K562 (cell line): ENCODE measurements at regions not wholly inside any gene's neighbourhood (a gene's known extent, or its start where the extent isn't known, plus 50 kb on each side); places are given as distances from the start of the nearest gene placed in this dataset.
A peak's percentile ranks its signal among the peaks of the same experiment; 100 is the strongest.

Experiments
- ATAC-seq: fragments of 200-7000 bp; cut with Tn5 transposase; 3 replicates; pipeline ENCODE4 v1.9.1; 2020; ENCODE audit warnings: moderate library complexity
- BruUV-seq: library from RNA; stranded (reverse); fragments of 400-500 nt; replicated peaks from 2 replicates; lab custom pipeline; 2021; lab: Mats Ljungman, UMichigan
- CTCF ChIA-PET: fragments of 300-600 bp; formaldehyde crosslinking; extraction: SDS; loops from one replicate; lab custom pipeline; 2021; ENCODE audit warnings: low intra/inter-chr PET ratio; lab: Yijun Ruan, JAX
- POLR2A ChIA-PET: fragments of 300-600, 350-650 bp; sonication (Branson Sonifier 250); formaldehyde crosslinking; extraction: SDS; loops from one replicate; lab custom pipeline; 2021; ENCODE audit warnings: antibody characterized with exemption, inconsistent platforms; lab: Yijun Ruan, JAX
- DNase-seq, 4 experiments: peaks; one replicate each; pipeline versions ENCODE4 v3.0.0 to v3.0.0-alpha.2; 2011 to 2018; ENCODE audit warnings: low spot score in 3 of 4, mixed read lengths in 3 of 4; ENCODE audit errors: extremely low read depth in 1 of 4
- FAIRE-seq: peaks from 2 replicates; lab custom pipeline; 2011; peaks lifted over from hg19 to GRCh38; lab: Jason Lieb, UNC
- H2AFZ ChIP-seq: 2 replicates; pipeline ENCODE4 v1.6.0; 2011; ENCODE audit warnings: low read depth, low read length, control low read depth, inconsistent platforms
- H3K27ac ChIP-seq: fragments of 200-600 bp; 3 replicates; pipeline ENCODE4 v1.8.0; 2011; ENCODE audit warnings: low read depth, mild to moderate bottlenecking, control low read depth, inconsistent platforms, low read length, moderate library complexity, mixed read lengths; ENCODE audit errors: extremely low read depth
- H3K27me3 ChIP-seq, 2 experiments: fragments of 300-600 bp in 1 of 2; 2 replicates in 1 of 2; 3 replicates in 1 of 2; pipeline versions ENCODE4 v1.6.0 to v1.8.0; 2011; ENCODE audit warnings: inconsistent platforms in 2 of 2, low read length in 2 of 2, mild to moderate bottlenecking in 1 of 2, mixed read lengths in 1 of 2, moderate library complexity in 1 of 2; ENCODE audit not compliant: control insufficient read depth in 2 of 2, insufficient read depth in 2 of 2
- H3K36me3 ChIP-seq: fragments of 300-600 bp; 3 replicates; pipeline ENCODE4 v1.8.0; 2011; ENCODE audit warnings: mild to moderate bottlenecking, low read length, inconsistent platforms; ENCODE audit not compliant: control insufficient read depth, insufficient read depth
- H3K4me1 ChIP-seq, 2 experiments: fragments of 200-600 bp in 1 of 2; replicated peaks in 1 of 2; 2 replicates in 1 of 2; 3 replicates in 1 of 2; pipeline versions ENCODE4 v1.5.1 to v1.8.0; 2011; ENCODE audit warnings: inconsistent platforms in 2 of 2, low read length in 2 of 2, mild to moderate bottlenecking in 1 of 2, mixed read lengths in 1 of 2, moderate library complexity in 1 of 2; ENCODE audit not compliant: control insufficient read depth in 2 of 2, insufficient read depth in 2 of 2
- H3K4me2 ChIP-seq: 2 replicates; pipeline ENCODE4 v1.6.1; 2011; ENCODE audit warnings: low read length, control low read depth, inconsistent platforms, mixed read lengths; ENCODE audit not compliant: insufficient read depth
- H3K4me3 ChIP-seq: fragments of 200-600 bp; sonication (generic), shearing (Covaris generic); 2 replicates; pipeline ENCODE4 v1.5.1; 2016; ENCODE audit warnings: control low read depth, inconsistent platforms
- H3K79me2 ChIP-seq: fragments of 200-600 bp; 3 replicates; pipeline ENCODE4 v1.8.0; 2011; ENCODE audit warnings: low read length, inconsistent platforms; ENCODE audit not compliant: control insufficient read depth, insufficient read depth
- H3K9ac ChIP-seq, 2 experiments: 2 replicates each; pipeline versions ENCODE4 v1.6.0 to v1.6.1; 2011; ENCODE audit warnings: low read depth in 2 of 2, low read length in 2 of 2, control low read depth in 1 of 2, inconsistent platforms in 1 of 2, mild to moderate bottlenecking in 1 of 2, mixed read lengths in 1 of 2; ENCODE audit not compliant: insufficient read depth in 1 of 2
- H3K9me1 ChIP-seq: one replicate; pipeline ENCODE4 v1.6.0; 2011; ENCODE audit warnings: inconsistent platforms, mild to moderate bottlenecking, low read length, moderate library complexity; ENCODE audit not compliant: control insufficient read depth, insufficient read depth
- H3K9me3 ChIP-seq: replicated peaks from 2 replicates; pipeline ENCODE4 v1.5.1; 2011; ENCODE audit warnings: low read depth, low read length, inconsistent platforms; ENCODE audit not compliant: control insufficient read depth, insufficient read depth
- H4K20me1 ChIP-seq: replicated peaks from 2 replicates; pipeline ENCODE4 v1.6.1; 2011; ENCODE audit warnings: low read length, inconsistent platforms, mixed read lengths; ENCODE audit not compliant: control insufficient read depth, insufficient read depth
- C11orf30 ChIP-seq: fragments of 450-650 bp; IDR thresholded peaks from 2 replicates; pipeline ENCODE4 v1.6.1; 2016; ENCODE audit warnings: low read depth, mild to moderate bottlenecking
- CSDE1 ChIP-seq, 2 experiments: fragments of 450-650 bp; IDR thresholded peaks; 2 replicates each; pipeline ENCODE4 v1.6.1; 2016; ENCODE audit warnings: mild to moderate bottlenecking in 1 of 2
- E2F8 ChIP-seq: fragments of 450-650 bp; IDR thresholded peaks from 2 replicates; pipeline ENCODE4 v1.7.1; 2018; ENCODE audit warnings: mild to moderate bottlenecking, low read depth; ENCODE audit not compliant: partially characterized antibody
- FUS ChIP-seq: fragments of 200-400 bp; formaldehyde crosslinking; optimal IDR thresholded peaks from 2 replicates; pipeline ENCODE3; 2017; ENCODE audit warnings: low read depth, low read length
- RBM15 ChIP-seq: fragments of 200-400 bp; formaldehyde crosslinking; IDR thresholded peaks from 2 replicates; pipeline ENCODE4 v1.6.1; 2018; ENCODE audit warnings: mild to moderate bottlenecking, low read length, moderate library complexity; ENCODE audit not compliant: insufficient read depth
- TAF9B ChIP-seq: fragments of 450-650 bp; IDR thresholded peaks from 2 replicates; pipeline ENCODE4 v1.6.1; 2018; ENCODE audit warnings: mild to moderate bottlenecking; ENCODE audit not compliant: partially characterized antibody
- ZC3H4 ChIP-seq: sonication (generic); formaldehyde crosslinking; IDR thresholded peaks from 2 replicates; pipeline ENCODE4 v1.9.0; 2021; ENCODE audit warnings: missing genetic modification reagents, borderline replicate concordance
- ZNF134 ChIP-seq: fragments of 250-450 bp; sonication (Bioruptor Pico); conservative IDR thresholded peaks from 2 replicates; pipeline ENCODE4 v1.4.0; 2020
- ZNF407 ChIP-seq: fragments of 450-650 bp; IDR thresholded peaks from 2 replicates; pipeline ENCODE4 v1.6.1; 2016; ENCODE audit warnings: low read depth
- ZNF778 ChIP-seq: fragments of 450-650 bp; formaldehyde crosslinking; IDR thresholded peaks from 2 replicates; pipeline ENCODE4 v1.4.0; 2020; ENCODE audit warnings: mild to moderate bottlenecking, moderate library complexity
- WGBS: fragments of 100-300 bp; shearing (Covaris generic); methylation state at CpG from one replicate; pipeline ENCODE4 v1.1.6; 2016; ENCODE audit warnings: low coverage, mixed read lengths; ENCODE audit not compliant: insufficient coverage; ENCODE audit errors: missing lambda C conversion rate; 5-methylcytosine and 5-hydroxymethylcytosine counted together
- in situ Hi-C: fragments of 300-500 bp; cut with MboI; formaldehyde crosslinking; loops from 4 replicates; pipeline ENCODE4 v1.15.0; 2018; ENCODE audit warnings: inconsistent platforms, mixed read lengths
- intact Hi-C: fragments of 100-400 bp; cut with micrococcal nuclease; formaldehyde crosslinking; loops from 2 replicates; pipeline ENCODE4 v1.14.2; 2022
- TF ChIP-seq, protein P1 (sequence below): fragments of 250-450 bp; sonication (Bioruptor Pico); IDR thresholded peaks from 2 replicates; pipeline ENCODE4 v1.5.0; 2021

DNA sequence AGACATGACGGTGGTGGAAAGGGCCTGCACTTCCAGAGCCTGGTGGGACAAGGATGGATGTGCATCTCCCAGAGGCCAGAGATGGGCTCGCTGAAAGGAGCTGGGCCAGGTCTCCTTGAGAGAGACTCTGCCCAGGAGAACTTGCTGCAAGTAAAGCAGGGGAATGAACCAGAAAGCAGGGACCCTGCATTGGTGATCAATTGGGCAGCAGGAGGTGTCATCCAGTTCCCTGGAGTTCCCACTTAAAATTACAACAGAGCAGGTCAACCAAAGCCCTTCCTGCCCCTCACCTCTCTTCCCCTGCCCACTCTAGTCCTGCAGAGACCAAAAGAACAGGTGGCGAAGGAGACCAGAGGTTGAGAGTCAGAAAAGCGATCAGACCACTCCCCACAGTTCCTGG is 69.7 kb upstream of the CAB39 start:
- H3K27me3 ChIP-seq = no peaks in the 10 kb centered on the region
- intact Hi-C loops (no loop called here), in situ Hi-C loops (no loop called here)
- H3K79me2 ChIP-seq = no peaks in the 10 kb centered on the region
- H3K9ac ChIP-seq = no peak overlapping the region
- no TSS peak for BruUV-seq
- H2AFZ ChIP-seq = peak overlapping the region; percentile 93
- CTCF ChIA-PET = no interaction called here
- no peak overlapping the region for H3K4me3 ChIP-seq
- no peak overlapping the region for H3K4me2 ChIP-seq
- 65% methylated on average over 3 of the region's 4 CpGs for WGBS
- H3K27ac ChIP-seq = no peak overlapping the region
- POLR2A ChIA-PET = no interaction called here
- H3K4me1 ChIP-seq = peaks cover 0 to 6% of the 10 kb centered on the region in 2 experiments; a peak in 2 of 5 replicates
- no peaks in the 10 kb centered on the region for H3K9me3 ChIP-seq
- H3K36me3 ChIP-seq = no peaks in the 10 kb centered on the region
- FAIRE-seq = no peak
- ATAC-seq = 0 out of 3 replicates have a peak, but pooled peaks have one; percentile 30
- no peaks in the 10 kb centered on the region for H4K20me1 ChIP-seq
- no peaks in the 10 kb centered on the region for H3K9me1 ChIP-seq
- DNase-seq = no peak
- no peak for TF ChIP-seq ZNF778 (CRISPR knock-in tag)
- TF ChIP-seq, protein P1, sequence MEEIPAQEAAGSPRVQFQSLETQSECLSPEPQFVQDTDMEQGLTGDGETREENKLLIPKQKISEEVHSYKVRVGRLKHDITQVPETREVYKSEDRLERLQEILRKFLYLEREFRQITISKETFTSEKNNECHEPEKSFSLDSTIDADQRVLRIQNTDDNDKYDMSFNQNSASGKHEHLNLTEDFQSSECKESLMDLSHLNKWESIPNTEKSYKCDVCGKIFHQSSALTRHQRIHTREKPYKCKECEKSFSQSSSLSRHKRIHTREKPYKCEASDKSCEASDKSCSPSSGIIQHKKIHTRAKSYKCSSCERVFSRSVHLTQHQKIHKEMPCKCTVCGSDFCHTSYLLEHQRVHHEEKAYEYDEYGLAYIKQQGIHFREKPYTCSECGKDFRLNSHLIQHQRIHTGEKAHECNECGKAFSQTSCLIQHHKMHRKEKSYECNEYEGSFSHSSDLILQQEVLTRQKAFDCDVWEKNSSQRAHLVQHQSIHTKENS (CRISPR knock-in tag) = no peak
- no peak for TF ChIP-seq ZC3H4 (CRISPR knock-in tag)
- TF ChIP-seq CSDE1 (IDR thresholded peaks at IDR 0.05) = no peak
- TF ChIP-seq ZNF134 (CRISPR knock-in tag) = no peak
- no peak for TF ChIP-seq FUS
- no peak for TF ChIP-seq E2F8
- no peak for TF ChIP-seq ZNF407
- no peak for TF ChIP-seq C11orf30
- no peak for TF ChIP-seq TAF9B
- no peak for TF ChIP-seq RBM15
